H9 (cell line): ENCODE measurements at regions not wholly inside any gene's neighbourhood (a gene's known extent, or its start where the extent isn't known, plus 50 kb on each side); places are given as distances from the start of the nearest gene placed in this dataset.

Experiments
- DNase-seq: peaks from one replicate; pipeline ENCODE4 v3.0.0-alpha.2; 2017
- H2AFZ ChIP-seq: one replicate; pipeline ENCODE4 v1.6.1; 2013; ENCODE audit warnings: mild to moderate bottlenecking, low read length, control low read depth, moderate library complexity
- H2AK5ac ChIP-seq: 2 replicates; pipeline ENCODE4 v1.6.1; 2013; ENCODE audit warnings: low read length, control low read depth, mixed read lengths; ENCODE audit not compliant: insufficient read length
- H2BK120ac ChIP-seq: one replicate; pipeline ENCODE4 v1.6.1; 2013; ENCODE audit warnings: low read depth, mild to moderate bottlenecking, low read length, control low read depth, inconsistent platforms; ENCODE audit not compliant: poor library complexity, severe bottlenecking
- H2BK12ac ChIP-seq: 2 replicates; pipeline ENCODE4 v1.6.1; 2013; ENCODE audit warnings: low read length, control low read depth, mixed read lengths, low read depth; ENCODE audit not compliant: insufficient read length
- H2BK15ac ChIP-seq: 2 replicates; pipeline ENCODE4 v1.6.1; 2013; ENCODE audit warnings: low read depth, low read length, control low read depth
- H2BK20ac ChIP-seq: one replicate; pipeline ENCODE4 v1.6.1; 2013; ENCODE audit warnings: low read depth, mild to moderate bottlenecking, low read length, control low read depth, inconsistent platforms; ENCODE audit not compliant: poor library complexity, severe bottlenecking
- H2BK5ac ChIP-seq: 2 replicates; pipeline ENCODE4 v1.6.1; 2013; ENCODE audit warnings: low read length, control low read depth, mixed read lengths; ENCODE audit not compliant: insufficient read length
- H3K14ac ChIP-seq: 2 replicates; pipeline ENCODE4 v1.6.1; 2013; ENCODE audit warnings: low read length, control low read depth; ENCODE audit not compliant: insufficient read depth
- H3K18ac ChIP-seq: 2 replicates; pipeline ENCODE4 v1.6.1; 2013; ENCODE audit warnings: low read depth, mild to moderate bottlenecking, mixed read lengths, low read length, control low read depth; ENCODE audit not compliant: insufficient read length
- H3K23ac ChIP-seq: 2 replicates; pipeline ENCODE4 v1.6.1; 2013; ENCODE audit warnings: low read length, control low read depth, mixed read lengths, low read depth; ENCODE audit not compliant: insufficient read length
- H3K23me2 ChIP-seq: 2 replicates; pipeline ENCODE4 v1.6.1; 2013; ENCODE audit warnings: low read depth, mild to moderate bottlenecking, mixed read lengths, low read length, control low read depth; ENCODE audit not compliant: insufficient read length, poor library complexity, severe bottlenecking
- H3K27ac ChIP-seq: 2 replicates; pipeline ENCODE4 v1.5.1; 2013; ENCODE audit warnings: low read length, control low read depth, mixed read lengths, low read depth; ENCODE audit not compliant: insufficient read length
- H3K27me3 ChIP-seq: 2 replicates; pipeline ENCODE4 v1.6.1; 2013; ENCODE audit warnings: low read length, control low read depth, inconsistent platforms; ENCODE audit not compliant: insufficient read depth
- H3K4ac ChIP-seq: 2 replicates; pipeline ENCODE4 v1.6.1; 2013; ENCODE audit warnings: low read depth, mild to moderate bottlenecking, control low read depth, inconsistent platforms, low read length, moderate library complexity
- H3K4me1 ChIP-seq: 2 replicates; pipeline ENCODE4 v1.6.1; 2013; ENCODE audit warnings: low read length, control low read depth, inconsistent platforms; ENCODE audit not compliant: insufficient read depth
- H3K4me2 ChIP-seq: 2 replicates; pipeline ENCODE4 v1.6.1; 2013; ENCODE audit warnings: low read length, control low read depth, mixed read lengths; ENCODE audit not compliant: insufficient read length, insufficient read depth
- H3K56ac ChIP-seq: 2 replicates; pipeline ENCODE4 v1.6.1; 2013; ENCODE audit warnings: low read depth, mild to moderate bottlenecking, mixed read lengths, low read length, control low read depth; ENCODE audit not compliant: insufficient read length
- H3K79me1 ChIP-seq: 2 replicates; pipeline ENCODE4 v1.6.1; 2013; ENCODE audit warnings: low read depth, mild to moderate bottlenecking, moderate library complexity, low read length, control low read depth, inconsistent platforms; ENCODE audit not compliant: insufficient read depth, poor library complexity, severe bottlenecking
- H3K79me2 ChIP-seq: 2 replicates; pipeline ENCODE4 v1.6.1; 2013; ENCODE audit warnings: low read length, control low read depth, inconsistent platforms; ENCODE audit not compliant: insufficient read depth
- H3K9ac ChIP-seq: 2 replicates; pipeline ENCODE4 v1.6.1; 2013; ENCODE audit warnings: low read length, control low read depth, mixed read lengths; ENCODE audit not compliant: insufficient read length; ENCODE audit errors: extremely low read depth
- H3K9me3 ChIP-seq: one replicate; pipeline ENCODE4 v1.6.1; 2013; ENCODE audit warnings: low read depth, low read length, inconsistent platforms; ENCODE audit not compliant: control insufficient read depth
- H3T11ph ChIP-seq: one replicate; pipeline ENCODE4 v1.6.1; 2013; ENCODE audit warnings: mild to moderate bottlenecking, low read length, control low read depth, inconsistent platforms
- H4K20me1 ChIP-seq: one replicate; pipeline ENCODE4 v1.6.1; 2013; ENCODE audit not compliant: control insufficient read depth, insufficient read length, insufficient read depth
- H4K5ac ChIP-seq: 2 replicates; pipeline ENCODE4 v1.6.1; 2013; ENCODE audit warnings: low read depth, mild to moderate bottlenecking, mixed read lengths, low read length, control low read depth; ENCODE audit not compliant: insufficient read length
- H4K8ac ChIP-seq: replicated peaks from 2 replicates; pipeline ENCODE4 v1.6.1; 2013; ENCODE audit warnings: low read length, control low read depth, mixed read lengths, low read depth; ENCODE audit not compliant: insufficient read length
- H4K91ac ChIP-seq: 2 replicates; pipeline ENCODE4 v1.6.1; 2013; ENCODE audit warnings: low read depth, mild to moderate bottlenecking, moderate library complexity, mixed read lengths, low read length, control low read depth; ENCODE audit not compliant: insufficient read length
- H3K27ac Mint-ChIP-seq, 3 experiments: 2 replicates in 2 of 3; 3 replicates in 1 of 3; pipeline ENCODE4 v1.8.0; 2020 to 2021; ENCODE audit warnings: mixed read lengths in 3 of 3, mild to moderate bottlenecking in 1 of 3, moderate library complexity in 1 of 3
- H3K27me3 Mint-ChIP-seq: 2 replicates; pipeline ENCODE4 v1.8.0; 2021; ENCODE audit warnings: low read depth, mild to moderate bottlenecking, moderate library complexity, mixed read lengths
- H3K36me3 Mint-ChIP-seq, 3 experiments: 2 replicates in 2 of 3; 3 replicates in 1 of 3; pipeline ENCODE4 v1.8.0; 2020 to 2021; ENCODE audit warnings: low read depth in 3 of 3, mixed read lengths in 3 of 3; ENCODE audit not compliant: insufficient read depth in 1 of 3
- H3K4me1 Mint-ChIP-seq, 2 experiments: 2 replicates each; pipeline ENCODE4 v1.8.0; 2020; ENCODE audit warnings: mixed read lengths in 2 of 2
- H3K4me3 Mint-ChIP-seq, 2 experiments: 2 replicates in 1 of 2; 3 replicates in 1 of 2; pipeline ENCODE4 v1.8.0; 2020 to 2021; ENCODE audit warnings: mild to moderate bottlenecking in 2 of 2, mixed read lengths in 2 of 2, moderate library complexity in 1 of 2
- H3K9me3 Mint-ChIP-seq, 2 experiments: 2 replicates in 1 of 2; 3 replicates in 1 of 2; pipeline ENCODE4 v1.8.0; 2020; ENCODE audit warnings: mild to moderate bottlenecking in 2 of 2, mixed read lengths in 2 of 2, moderate library complexity in 1 of 2
- CTCF ChIP-seq: fragments of 200-600 bp; sonication (generic); conservative IDR thresholded peaks from 3 replicates; pipeline ENCODE4 v1.8.0; 2021; ENCODE audit warnings: antibody characterized with exemption, mild to moderate bottlenecking
- WGBS: extraction: QIAGEN DNeasy Blood & Tissue Kit; methylation state at CpG from one replicate; pipeline ENCODE4 v1.1.7; 2013; ENCODE audit warnings: missing lambda C conversion rate, low lambda C conversion rate, mixed read lengths; ENCODE audit not compliant: insufficient read length; ENCODE audit errors: extremely low coverage; 5-methylcytosine and 5-hydroxymethylcytosine counted together

- Histone ChIP-seq H3K79me2 (no peaks in the 10 kb centered on the region), H2AK5ac (no peak overlapping the region), H3K18ac (no peak overlapping the region), H3K27me3 (no peaks in the 10 kb centered on the region), H3T11ph (no peak overlapping the region), H2BK12ac (no peak overlapping the region), H4K8ac (no peak overlapping the region), H3K4ac (no peak overlapping the region), H3K9me3 (no peaks in the 10 kb centered on the region), H3K56ac (no peak overlapping the region), H3K23me2 (no peaks in the 10 kb centered on the region), H4K91ac (no peak overlapping the region), H3K4me2 (no peak overlapping the region), H3K4me1 (no peaks in the 10 kb centered on the region), H2AFZ (no peak overlapping the region), H2BK15ac (no peak overlapping the region), H2BK5ac (no peak overlapping the region), H3K27ac (no peak overlapping the region), H3K14ac (no peak overlapping the region), H2BK120ac (no peak overlapping the region), H3K23ac (no peak overlapping the region), H3K9ac (no peak overlapping the region), H4K5ac (no peak overlapping the region), H2BK20ac (no peak overlapping the region), H3K79me1 (no peaks in the 10 kb centered on the region), H4K20me1 (no peaks in the 10 kb centered on the region)
- Mint-ChIP-seq H3K27ac (no peak overlapping the region), H3K9me3 (no peaks in the 10 kb centered on the region), H3K4me3 (no peak overlapping the region), H3K4me1 (peaks cover 0 to 5% of the 10 kb centered on the region in 2 experiments; a peak in 1 of 4 replicates), H3K36me3 (no peaks in the 10 kb centered on the region; a peak in 1 of 7 replicates), H3K27me3 (peaks cover 4% of the 10 kb centered on the region)
- WGBS, result no CpG with 5 or more reads among the region's 9 CpGs
- TF ChIP-seq CTCF, result no peak
- DNase-seq, result no peak
Observed at GRCh38 chr17:6348891-6349290, 86.0 kb downstream of the AIPL1 start.
